NCI-H1436 treated with DMSO at 0.1 percent for 48 hours (cell line): ENCODE measurements at regions not wholly inside any gene's neighbourhood (a gene's known extent, or its start where the extent isn't known, plus 50 kb on each side); places are given as distances from the start of the nearest gene placed in this dataset.

Source experiments
- DNase-seq: peaks from one replicate; lab custom pipeline; 2025; lab: John Stamatoyannopoulos, UW

GRCh38 chr20:60321601-60322000 lies 363.4 kb downstream of the CDH26 start:
- no peak for DNase-seq

- no peak for DNase-seq
These were observed 368.6 kb downstream of the CDH26 start for GRCh38 chr20:60326821-60327220.

- no peak for DNase-seq
These were observed 369.9 kb downstream of the CDH26 start for GRCh38 chr20:60327971-60328660.

- no peak for DNase-seq
These were observed 372.2 kb downstream of the CDH26 start for GRCh38 chr20:60330461-60330860.

GRCh38 chr20:60331688-60332300 lies 373.6 kb downstream of the CDH26 start:
- no peak for DNase-seq

- no peak for DNase-seq
These were observed 374.3 kb downstream of the CDH26 start for GRCh38 chr20:60332523-60332922.

GRCh38 chr20:60334911-60335310 lies 376.7 kb downstream of the CDH26 start:
- no peak for DNase-seq

GRCh38 chr20:60338556-60338955 lies 380.3 kb downstream of the CDH26 start:
- no peak for DNase-seq

- no peak for DNase-seq
These were observed 381.5 kb downstream of the CDH26 start for GRCh38 chr20:60339738-60340137.

- DNase-seq = no peak
These were observed 382.0 kb downstream of the CDH26 start for GRCh38 chr20:60340232-60340631.

- DNase-seq = no peak
These were observed 382.8 kb downstream of the CDH26 start for GRCh38 chr20:60341062-60341461.

- no peak for DNase-seq
These were observed 386.9 kb downstream of the CDH26 start for GRCh38 chr20:60345106-60345505.

GRCh38 chr20:60349418-60349817 lies 391.2 kb downstream of the CDH26 start:
- no peak for DNase-seq

- DNase-seq = no peak
These were observed 393.8 kb downstream of the CDH26 start for GRCh38 chr20:60352017-60352416.

GRCh38 chr20:60352596-60352995 lies 394.4 kb downstream of the CDH26 start:
- DNase-seq = no peak

GRCh38 chr20:60354024-60354580 lies 395.9 kb downstream of the CDH26 start:
- DNase-seq = no peak

- DNase-seq = no peak
These were observed 399.9 kb downstream of the CDH26 start for GRCh38 chr20:60358101-60358500.

- no peak for DNase-seq
These were observed 400.8 kb downstream of the CDH26 start for GRCh38 chr20:60359010-60359409.

- no peak for DNase-seq
These were observed 403.7 kb downstream of the CDH26 start for GRCh38 chr20:60361761-60362395.

GRCh38 chr20:60362531-60362930 lies 404.3 kb downstream of the CDH26 start:
- DNase-seq = no peak

- DNase-seq = no peak
These were observed 405.5 kb downstream of the CDH26 start for GRCh38 chr20:60363698-60364097.

- DNase-seq = no peak
These were observed 406.9 kb downstream of the CDH26 start for GRCh38 chr20:60365064-60365666.

- peak; percentile 57 for DNase-seq
These were observed 407.7 kb downstream of the CDH26 start for GRCh38 chr20:60365882-60366281.
